HL-60/S4 (cell line): ENCODE measurements at regions not wholly inside any gene's neighbourhood (a gene's known extent, or its start where the extent isn't known, plus 50 kb on each side); places are given as distances from the start of the nearest gene placed in this dataset.

Experiments
- in situ Hi-C: fragments of 300-500 bp; cut with MboI; formaldehyde crosslinking; loops from 2 replicates; pipeline ENCODE4 v1.14.3; 2022; ENCODE audit warnings: low sequenced_read_pairs

DNA sequence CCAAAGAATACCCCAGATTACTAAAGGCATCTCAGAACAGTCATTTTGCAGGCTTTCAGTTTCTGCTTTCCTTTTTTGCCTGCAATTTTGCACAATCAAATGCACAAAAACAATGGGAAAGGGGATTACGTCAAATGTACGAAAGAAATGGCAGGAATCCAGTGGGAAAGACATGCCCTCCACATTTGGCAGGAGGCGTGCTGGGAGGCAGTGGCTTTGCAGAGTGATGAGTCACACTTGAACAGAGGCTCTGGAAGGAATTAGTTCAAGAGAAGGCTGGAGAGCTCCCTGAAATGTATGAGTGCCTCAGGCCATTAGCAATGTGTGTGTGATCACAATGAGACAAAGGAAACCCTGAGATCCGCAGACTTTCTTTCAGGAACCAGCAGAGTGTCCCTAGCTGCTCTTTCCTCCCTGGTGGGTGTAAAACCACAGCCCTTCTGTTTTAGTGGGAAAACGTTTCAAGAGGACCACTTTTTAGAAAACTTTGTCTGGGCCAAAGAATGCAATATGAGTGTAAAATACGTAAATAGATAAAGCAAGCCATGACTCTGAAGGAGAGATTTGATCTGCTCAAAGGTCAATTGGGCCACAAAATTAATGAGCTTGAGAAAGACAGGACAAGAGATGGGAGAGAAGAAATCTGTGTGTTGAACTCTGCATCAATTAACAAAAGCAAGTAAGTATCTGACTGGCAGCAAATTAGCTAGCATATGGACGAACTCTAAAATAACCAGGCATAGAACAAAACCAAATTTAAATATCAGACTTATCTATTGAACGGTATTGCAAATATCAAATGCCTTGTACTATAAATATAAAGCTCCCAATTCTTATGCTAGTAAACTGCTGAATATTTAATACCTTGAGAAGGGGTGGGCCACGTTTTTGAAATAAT lies 155.4 kb upstream of the PDE3A start:
- in situ Hi-C loops: no loop called here

DNA sequence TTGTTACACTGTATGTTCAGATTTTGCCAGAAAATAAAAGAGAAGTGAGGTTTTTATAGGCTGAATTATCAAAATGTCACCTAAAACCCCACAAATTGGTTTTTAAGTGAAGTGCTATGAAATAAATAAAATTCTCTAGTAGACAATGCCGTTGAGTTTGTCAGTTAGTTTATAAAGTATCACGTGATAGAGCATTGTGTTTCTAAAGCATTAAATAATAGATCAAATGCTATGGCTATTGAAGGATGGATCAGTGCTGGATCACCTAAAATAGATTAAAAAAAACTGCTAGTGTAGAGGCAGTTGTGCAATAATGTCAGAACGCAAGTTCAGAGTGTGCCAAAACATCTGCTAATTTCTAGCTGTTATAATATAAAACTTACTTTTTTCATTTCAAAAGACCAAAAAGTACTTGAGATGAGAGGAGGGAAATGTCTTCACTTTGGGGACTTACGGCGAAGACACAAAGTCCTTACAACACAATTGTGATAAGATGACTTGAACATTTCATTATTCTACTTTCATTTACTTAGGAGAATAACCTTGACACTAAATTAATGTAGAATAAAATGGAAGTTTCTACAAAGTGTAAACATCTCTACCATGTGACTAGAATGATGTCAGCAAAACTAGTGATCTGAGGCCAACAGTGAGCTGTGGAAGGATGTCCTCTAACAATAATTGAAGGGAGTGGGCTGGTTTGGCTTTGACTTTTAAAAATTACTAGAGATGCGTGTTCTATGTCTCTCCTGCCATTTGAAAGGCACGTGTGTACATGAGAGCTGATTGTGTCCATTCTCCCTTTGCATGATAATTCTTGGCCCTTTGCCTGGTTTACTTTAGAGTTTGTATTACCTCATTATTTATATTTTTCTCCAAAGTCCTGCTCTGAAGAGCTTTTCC lies 154.4 kb upstream of the PDE3A start:
- in situ Hi-C loops: no loop called here

DNA sequence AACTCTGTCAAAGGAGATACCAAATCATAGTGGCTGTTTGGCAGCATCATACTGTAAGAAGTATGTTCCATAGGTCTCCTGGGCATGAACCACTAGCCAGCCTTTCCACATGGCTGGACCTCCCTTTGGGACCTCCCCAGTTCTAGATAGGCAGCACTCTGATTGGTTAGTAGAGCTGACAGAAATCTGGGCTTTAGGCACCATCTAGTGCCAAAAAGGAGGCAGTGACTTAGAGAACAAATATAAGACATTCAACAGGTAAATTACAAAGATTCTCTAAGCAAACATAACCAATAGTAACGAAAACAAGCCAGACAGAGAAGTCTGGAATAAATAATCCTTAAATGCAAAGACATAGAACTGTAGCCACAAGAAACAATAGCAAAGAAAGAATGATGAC lies 148.0 kb upstream of the PDE3A start:
- in situ Hi-C loops: no loop called here

DNA sequence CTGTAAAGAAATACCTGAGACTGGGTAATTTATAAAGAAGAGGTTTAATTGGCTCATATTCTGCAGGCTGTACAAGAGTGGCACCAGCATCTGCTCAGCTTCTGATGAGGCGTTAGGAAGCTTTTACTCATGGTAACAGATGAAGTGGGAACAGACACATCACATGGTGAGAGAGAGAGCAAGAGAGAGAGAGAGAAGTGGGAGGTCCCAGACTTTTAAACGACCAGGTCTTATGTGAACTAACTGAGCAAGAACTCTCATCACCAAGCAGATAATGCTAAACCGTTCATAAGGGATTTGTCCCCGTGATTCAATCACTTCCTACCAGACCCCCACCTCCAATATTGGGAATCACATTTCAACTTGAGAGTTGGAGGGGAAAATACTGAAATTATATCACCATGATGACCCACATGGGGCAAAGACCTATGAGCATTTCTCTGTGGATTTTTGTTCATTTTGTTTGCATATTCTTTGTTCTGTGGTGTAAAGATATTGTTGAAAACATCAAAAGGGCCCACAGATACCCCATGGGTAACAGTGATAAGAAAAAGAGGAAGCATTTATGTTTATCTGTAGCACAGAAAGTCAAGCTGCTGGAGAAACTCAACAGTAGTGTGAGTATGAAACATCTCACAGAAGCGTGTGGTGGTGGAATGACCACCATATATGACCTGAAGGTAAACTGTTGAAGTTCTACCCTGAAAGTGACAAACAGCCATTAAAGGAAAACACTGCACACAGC lies 135.2 kb upstream of the PDE3A start:
- in situ Hi-C loops: no loop called here

DNA sequence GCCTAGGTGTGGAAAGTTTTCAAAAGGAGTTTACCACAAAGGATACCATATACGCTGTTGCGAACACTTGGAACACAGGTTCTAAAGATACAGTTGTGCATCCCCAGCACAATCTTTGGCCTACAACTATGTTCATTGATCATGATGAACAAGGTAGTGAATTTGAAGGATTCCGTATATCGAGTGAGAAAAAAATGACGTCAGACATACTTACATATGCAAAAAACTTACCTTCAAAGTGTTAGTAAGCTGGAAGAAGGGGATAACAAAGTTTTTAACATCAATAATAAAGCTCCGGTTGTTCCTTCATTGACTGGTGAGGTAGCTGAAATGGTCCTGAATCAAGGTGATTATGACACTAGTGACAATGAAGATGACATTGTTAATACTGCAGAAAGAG lies 133.9 kb upstream of the PDE3A start:
- in situ Hi-C loops: no loop called here

DNA sequence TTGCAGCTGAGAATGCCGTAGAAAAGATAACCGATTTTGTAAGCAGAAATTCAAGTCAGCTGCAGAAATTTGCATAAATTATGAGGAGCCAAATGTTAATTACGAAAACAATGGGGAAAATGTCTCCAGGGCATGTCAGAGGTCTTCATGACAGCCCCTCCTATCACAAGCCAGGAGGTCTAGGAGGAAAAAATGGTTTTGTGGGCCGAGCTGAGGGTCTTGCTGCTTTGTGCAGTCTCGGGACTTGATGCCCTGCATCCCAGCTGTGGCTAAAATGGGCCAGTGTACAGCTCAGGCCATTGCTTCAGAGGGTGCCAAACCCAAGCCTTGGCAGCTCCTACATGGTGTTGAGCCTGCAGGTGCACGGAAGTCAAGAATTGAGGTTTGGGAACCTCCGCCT lies 131.2 kb upstream of the PDE3A start:
- in situ Hi-C loops: no loop called here

DNA sequence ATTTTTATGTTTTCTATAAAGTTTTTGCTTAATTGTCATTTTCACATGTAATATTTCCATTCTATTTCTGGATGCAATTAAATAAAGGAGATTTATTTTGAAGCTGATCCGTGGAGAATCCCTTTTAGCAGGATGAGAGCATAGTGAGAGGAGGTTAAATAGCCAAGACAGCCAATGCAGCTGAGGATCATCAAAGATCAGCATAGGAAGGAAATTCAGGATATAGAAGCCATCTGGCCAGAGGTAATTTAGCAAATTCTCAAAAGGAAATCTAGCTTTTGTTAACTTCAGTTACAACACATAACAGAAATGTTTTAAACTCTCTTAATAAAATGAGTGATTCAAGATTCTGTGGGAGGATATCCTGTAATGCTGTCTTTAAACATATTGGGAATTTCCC lies 122.8 kb upstream of the PDE3A start:
- in situ Hi-C loops: no loop called here

DNA sequence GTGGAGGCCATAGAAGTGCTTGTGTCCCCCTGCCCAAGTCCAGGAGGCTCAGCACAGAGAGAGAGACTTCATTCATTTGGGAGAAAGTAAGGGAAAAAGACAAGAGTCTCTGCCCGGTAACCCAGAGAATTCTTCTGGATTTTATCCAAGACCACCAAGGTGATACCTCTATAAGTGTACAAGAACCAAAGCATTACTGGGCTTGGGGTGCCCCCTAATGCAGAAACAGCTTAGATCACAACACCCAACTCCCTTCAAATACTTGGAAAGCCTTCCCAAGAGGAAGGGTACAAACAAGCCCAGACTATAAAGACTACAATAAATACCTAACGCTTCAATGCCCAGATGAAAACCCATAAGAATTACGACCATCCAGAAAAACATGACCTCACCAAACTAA lies 119.7 kb upstream of the PDE3A start:
- in situ Hi-C loops: no loop called here

DNA sequence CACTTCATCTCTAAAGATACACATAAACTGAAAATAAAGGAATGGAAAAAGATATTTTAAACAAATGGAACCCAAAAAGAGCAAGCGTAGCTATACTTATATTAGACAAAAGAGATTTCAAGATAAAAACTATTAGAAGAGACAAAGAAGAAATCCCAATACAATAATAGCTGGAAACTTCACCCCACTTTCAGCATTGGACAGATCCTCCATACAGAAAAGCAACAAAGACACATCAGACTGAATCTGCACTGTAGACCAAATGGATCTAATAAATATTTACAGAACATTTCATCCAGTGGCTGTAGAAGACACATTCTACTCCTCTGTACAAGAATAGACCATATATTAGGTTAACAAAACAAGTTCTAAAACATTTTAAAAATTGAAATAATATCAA lies 117.6 kb upstream of the PDE3A start:
- in situ Hi-C loops: no loop called here

DNA sequence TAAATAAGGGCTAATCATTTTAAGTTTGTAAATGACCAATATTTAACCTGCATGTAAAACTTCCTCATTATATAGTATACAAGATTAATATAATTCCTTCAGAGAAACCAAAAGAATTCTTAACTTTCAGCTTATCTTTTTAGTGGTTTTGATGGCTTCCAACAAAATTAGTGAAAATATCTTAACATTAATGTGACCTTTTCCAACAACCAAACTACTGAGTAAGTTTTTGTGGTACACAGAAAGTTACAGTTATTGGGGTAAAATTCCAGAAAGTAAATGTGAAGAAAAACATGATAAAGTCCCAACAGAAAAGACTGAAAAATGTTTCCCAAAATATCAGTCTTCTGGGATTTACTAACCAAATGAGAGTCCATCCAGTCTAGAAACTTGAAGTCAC lies 111.0 kb upstream of the PDE3A start:
- in situ Hi-C loops: no loop called here

DNA sequence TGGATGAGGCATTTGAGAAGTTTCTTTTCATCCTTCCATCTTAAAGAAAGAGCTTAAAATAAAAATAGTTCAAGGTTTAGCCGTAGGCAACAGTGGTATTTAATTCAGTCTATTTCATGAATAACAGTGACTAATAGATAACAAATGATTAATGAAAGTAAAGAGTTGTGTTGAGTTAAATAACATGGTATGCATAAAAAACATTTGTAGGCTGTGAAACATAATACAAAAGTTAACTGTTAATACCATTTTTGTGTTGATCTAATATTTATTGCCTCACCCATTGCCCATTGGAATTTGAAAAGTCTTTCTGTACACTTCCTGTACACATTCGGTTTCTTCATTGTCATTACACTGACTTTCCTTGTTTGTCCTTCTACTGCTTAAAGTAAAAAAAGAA lies 108.6 kb upstream of the PDE3A start:
- in situ Hi-C loops: no loop called here

DNA sequence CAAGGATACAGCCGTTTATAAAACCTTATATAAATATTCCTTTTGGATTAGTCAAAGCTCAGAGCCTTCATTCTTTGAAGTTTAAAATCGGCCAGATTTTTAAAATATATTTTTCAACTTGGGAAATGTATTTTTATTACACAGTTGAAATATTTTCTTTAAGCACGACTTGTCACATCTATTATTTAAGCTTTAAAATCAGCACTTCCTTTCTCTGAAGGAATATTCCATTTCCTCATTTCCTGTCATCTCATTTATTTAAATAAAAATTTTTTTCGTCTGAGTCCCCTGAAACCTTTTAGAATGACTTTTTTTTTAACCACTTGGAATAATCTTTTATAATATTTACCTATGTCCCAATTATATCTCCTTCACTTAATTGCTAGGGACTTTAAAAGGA lies 107.5 kb upstream of the PDE3A start:
- in situ Hi-C loops: no loop called here

DNA sequence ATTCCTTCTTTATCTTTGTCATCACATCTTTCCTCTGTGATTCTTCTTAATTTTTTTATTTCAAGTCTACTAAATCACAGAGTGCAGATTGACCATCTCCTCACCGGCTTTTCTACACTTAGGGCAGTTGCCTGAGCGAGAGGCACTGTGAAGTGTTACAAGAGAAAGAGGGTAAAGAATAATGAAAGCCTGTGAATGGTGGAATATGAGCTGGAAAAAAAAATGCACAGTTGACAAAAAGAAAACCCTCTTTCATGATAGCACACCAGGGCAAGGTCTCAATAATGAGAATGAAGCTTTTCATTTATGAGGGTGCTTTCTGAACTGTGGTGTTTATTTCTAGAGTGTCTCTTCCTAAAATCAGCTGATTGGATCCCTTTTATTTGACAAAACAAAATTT lies 106.2 kb upstream of the PDE3A start:
- in situ Hi-C loops: no loop called here

DNA sequence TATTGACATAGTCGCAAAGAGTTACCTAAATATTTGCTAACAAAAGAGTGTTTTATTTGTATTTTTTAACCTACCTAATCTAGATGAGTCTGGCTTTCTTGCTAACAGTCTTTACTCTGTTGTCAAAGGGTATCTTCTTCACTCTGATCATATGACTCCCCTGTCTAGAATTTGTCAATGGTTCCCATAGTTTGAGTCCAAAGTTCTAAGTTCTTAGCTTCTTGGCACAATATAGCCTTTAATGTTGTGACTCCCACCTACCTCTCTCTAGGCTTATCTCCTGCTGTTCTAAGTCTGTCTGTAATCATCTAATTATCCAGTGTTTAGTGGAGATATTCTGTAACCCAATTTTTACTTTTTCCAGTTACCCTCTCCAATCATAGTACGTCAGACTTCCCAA lies 104.3 kb upstream of the PDE3A start:
- in situ Hi-C loops: no loop called here

DNA sequence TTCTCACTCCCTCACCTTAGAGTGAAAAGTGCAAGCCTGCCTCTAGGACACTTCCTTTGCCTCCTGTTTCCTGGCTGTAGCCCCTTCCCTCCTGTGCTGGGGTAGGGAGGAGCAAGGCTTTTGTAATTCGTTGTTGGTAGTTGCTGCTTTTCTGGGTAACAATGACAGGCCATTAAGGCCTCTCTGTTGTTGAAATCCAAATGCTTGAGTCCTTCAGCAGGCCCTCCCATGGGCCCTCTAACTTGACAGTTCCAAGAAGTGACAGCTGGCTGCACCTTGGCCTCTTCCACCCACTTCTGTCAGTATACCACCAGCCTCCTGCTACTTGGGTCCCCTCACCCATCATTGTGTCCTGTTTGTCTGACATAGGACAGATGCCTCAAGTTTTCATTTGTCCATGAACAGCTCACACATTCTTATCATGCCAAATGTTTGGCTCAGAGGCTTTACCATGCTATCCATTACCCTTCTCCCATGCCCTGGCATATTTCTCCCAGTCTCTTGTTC lies 103.7 kb upstream of the PDE3A start:
- in situ Hi-C loops: no loop called here

DNA sequence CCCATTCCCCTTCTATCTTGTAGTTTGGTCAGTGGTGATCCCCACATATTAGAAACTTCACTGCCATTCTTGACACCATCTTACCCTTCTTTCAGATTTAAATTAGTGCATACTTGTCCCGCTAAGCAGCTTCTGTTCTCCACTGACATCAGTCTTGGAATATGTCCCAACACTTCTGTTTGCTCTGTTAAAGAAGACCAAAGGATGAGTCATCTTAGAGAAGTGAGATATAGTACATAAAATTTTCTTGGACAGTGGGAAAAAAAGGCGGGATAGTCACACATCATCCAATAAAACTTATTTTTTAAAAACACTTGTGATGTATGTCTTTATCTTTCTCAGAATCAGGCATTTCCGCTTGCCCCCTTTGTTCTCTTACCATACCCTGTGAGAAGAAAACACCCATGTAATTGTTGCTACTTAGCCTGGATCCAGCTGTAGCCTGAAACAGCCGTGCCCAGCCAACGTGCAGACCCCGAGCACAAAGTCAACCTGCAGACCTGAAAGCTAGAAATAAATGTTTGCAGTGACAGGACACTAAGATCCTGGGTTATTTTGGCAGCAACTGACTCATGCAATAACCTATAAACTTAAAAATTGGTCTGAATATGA lies 100.1 kb upstream of the PDE3A start:
- in situ Hi-C loops: no loop called here

DNA sequence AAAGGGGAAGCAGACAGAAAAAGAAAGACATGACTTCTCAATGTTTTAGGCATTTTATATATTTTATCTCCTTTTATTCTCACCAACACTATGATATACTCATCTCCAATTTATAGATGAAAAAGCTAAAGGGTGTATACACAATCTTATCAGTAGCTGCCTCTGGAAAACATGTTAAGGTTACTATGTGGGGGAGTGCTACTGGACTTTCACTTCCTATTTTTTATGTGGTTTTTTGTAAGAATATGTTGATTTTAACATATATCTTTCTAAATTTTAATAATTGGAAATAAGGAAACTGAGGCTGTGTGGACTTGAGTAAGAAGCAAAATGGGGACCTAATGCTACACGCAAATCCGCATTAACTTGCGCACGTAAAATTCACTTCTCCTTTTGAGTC lies 99.6 kb upstream of the PDE3A start:
- in situ Hi-C loops: no loop called here

DNA sequence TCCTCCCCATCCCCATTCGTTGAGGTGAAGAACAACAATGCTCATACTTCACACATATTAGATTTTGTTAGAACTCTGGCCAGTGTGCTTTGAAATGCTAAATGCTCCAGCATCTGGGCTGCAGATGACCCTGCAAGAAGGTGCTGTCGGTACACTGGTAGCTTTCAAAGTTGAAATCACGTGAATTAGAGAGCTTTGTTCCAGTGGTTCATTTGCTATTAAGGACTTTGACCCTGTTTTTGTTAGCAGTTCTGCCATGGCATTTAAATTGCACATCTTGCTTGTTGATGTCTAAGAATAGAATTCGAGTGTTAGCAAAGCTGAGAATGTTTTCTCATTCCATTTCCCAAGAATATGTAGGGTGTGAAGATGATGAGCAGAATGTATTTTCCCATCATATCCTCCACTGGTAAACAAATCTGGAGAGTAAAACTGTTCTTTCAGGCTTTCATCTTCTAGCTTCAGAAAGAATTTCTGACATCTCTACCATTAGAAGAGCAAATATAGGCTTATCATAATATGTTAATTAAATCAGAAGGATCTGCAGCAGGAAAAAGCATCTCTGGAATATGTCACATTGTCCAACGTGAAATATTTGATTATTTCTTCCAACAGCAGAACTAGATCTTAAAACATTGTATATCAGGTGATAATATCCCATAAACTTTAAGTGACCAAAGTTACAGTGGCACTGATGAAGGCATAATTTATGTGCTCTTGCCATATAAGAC lies 98.8 kb upstream of the PDE3A start:
- in situ Hi-C loops: no loop called here

DNA sequence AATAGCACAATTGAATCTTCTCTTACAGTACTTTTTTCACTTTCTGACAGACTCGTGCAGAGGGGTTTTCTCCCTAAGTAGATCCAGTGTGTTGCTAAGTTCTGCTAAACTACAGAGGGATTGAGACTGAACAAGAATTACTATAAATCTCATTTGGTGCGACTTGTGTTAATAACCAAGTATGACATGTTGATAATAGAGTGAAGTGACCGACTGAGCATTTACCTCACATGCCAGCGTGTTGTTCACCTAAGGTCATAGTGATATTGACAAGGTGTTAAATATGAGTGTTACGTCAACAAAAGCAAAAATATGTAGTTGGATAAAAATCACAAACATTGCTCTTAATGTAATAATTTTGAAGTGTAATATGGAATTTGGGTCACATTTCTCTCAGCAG lies 97.8 kb upstream of the PDE3A start:
- in situ Hi-C loops: no loop called here

DNA sequence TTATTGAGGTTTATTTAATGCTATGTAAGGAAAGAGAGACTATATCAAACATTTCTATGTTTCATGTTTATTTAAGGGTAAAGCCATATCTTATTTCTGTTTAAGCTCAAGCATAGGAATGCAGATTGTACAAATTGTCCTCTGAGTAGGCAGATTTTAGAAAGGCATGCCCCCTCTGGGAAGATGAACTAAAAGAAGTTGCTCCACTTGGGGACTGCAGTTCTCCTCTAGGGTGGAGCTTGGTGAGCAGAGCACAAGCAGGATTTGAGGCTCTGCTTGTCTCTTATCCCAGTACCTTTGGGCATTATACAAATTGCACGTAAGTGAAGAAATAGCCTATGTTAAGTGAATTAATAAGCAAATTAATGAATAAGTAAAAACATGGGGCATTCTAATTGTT lies 96.2 kb upstream of the PDE3A start:
- in situ Hi-C loops: no loop called here
